Calu3 (cell line): ENCODE measurements at regions not wholly inside any gene's neighbourhood (a gene's known extent, or its start where the extent isn't known, plus 50 kb on each side); places are given as distances from the start of the nearest gene placed in this dataset.

Experiments used
- BruUV-seq: library from RNA; stranded (reverse); fragments of 400-500 nt; replicated peaks from 2 replicates; lab custom pipeline; 2021; lab: Mats Ljungman, UMichigan
- CTCF ChIA-PET: fragments of 300-600 bp; sonication (Branson Sonifier 250); formaldehyde crosslinking; loops from one replicate; lab custom pipeline; 2022; ENCODE audit warnings: antibody characterized with exemption; lab: Charles Lee
- DNase-seq: peaks from one replicate; pipeline ENCODE4 v3.0.0; 2022
- H3K27ac Mint-ChIP-seq: one replicate; pipeline ENCODE4 v1.8.0; 2022; ENCODE audit warnings: mixed read lengths; ENCODE audit not compliant: unreplicated experiment
- H3K27me3 Mint-ChIP-seq: one replicate; pipeline ENCODE4 v1.8.0; 2022; ENCODE audit warnings: mixed read lengths; ENCODE audit not compliant: unreplicated experiment
- H3K36me3 Mint-ChIP-seq: one replicate; pipeline ENCODE4 v1.8.0; 2022; ENCODE audit warnings: mild to moderate bottlenecking, moderate library complexity, mixed read lengths; ENCODE audit not compliant: insufficient read depth, unreplicated experiment
- H3K4me1 Mint-ChIP-seq: one replicate; pipeline ENCODE4 v1.8.0; 2022; ENCODE audit warnings: mild to moderate bottlenecking, low read depth, mixed read lengths; ENCODE audit not compliant: unreplicated experiment
- H3K4me3 Mint-ChIP-seq: one replicate; pipeline ENCODE4 v1.8.0; 2022; ENCODE audit warnings: mild to moderate bottlenecking, low read depth, moderate library complexity, mixed read lengths; ENCODE audit not compliant: unreplicated experiment
- H3K9me3 Mint-ChIP-seq: one replicate; pipeline ENCODE4 v1.8.0; 2022; ENCODE audit warnings: low read depth, mixed read lengths; ENCODE audit not compliant: unreplicated experiment
- intact Hi-C: fragments of 100-400 bp; cut with micrococcal nuclease; formaldehyde crosslinking; loops from one replicate; pipeline ENCODE4 v1.10.0; 2022; ENCODE audit not compliant: unreplicated experiment
- TF ChIP-seq, protein P1 (sequence below): fragments of 200-600 bp; IDR thresholded peaks from one replicate; pipeline ENCODE4 v1.8.0; 2022; ENCODE audit warnings: antibody characterized with exemption; ENCODE audit not compliant: unreplicated experiment

- H3K9me3 Mint-ChIP-seq, result no peaks in the 10 kb centered on the region
- TF ChIP-seq, protein P1, sequence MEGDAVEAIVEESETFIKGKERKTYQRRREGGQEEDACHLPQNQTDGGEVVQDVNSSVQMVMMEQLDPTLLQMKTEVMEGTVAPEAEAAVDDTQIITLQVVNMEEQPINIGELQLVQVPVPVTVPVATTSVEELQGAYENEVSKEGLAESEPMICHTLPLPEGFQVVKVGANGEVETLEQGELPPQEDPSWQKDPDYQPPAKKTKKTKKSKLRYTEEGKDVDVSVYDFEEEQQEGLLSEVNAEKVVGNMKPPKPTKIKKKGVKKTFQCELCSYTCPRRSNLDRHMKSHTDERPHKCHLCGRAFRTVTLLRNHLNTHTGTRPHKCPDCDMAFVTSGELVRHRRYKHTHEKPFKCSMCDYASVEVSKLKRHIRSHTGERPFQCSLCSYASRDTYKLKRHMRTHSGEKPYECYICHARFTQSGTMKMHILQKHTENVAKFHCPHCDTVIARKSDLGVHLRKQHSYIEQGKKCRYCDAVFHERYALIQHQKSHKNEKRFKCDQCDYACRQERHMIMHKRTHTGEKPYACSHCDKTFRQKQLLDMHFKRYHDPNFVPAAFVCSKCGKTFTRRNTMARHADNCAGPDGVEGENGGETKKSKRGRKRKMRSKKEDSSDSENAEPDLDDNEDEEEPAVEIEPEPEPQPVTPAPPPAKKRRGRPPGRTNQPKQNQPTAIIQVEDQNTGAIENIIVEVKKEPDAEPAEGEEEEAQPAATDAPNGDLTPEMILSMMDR, result no peak
- intact Hi-C loops, result no loop called here
- peaks cover 21% of the 10 kb centered on the region for H3K27me3 Mint-ChIP-seq
- no peak overlapping the region for H3K27ac Mint-ChIP-seq
- CTCF ChIA-PET, result no interaction called here
- no peaks in the 10 kb centered on the region for H3K4me1 Mint-ChIP-seq
- DNase-seq, result no peak
- BruUV-seq, result no TSS peak
- no peaks in the 10 kb centered on the region for H3K36me3 Mint-ChIP-seq
- no peak overlapping the region for H3K4me3 Mint-ChIP-seq
These were observed 116.7 kb downstream of the OLFM1 start for GRCh38 chr9:135204177-135204576.

- H3K36me3 Mint-ChIP-seq, result no peaks in the 10 kb centered on the region
- TF ChIP-seq, protein P1, result no peak
- H3K4me1 Mint-ChIP-seq, result no peaks in the 10 kb centered on the region
- CTCF ChIA-PET, result no interaction called here
- no peak for DNase-seq
- no TSS peak for BruUV-seq
- no peak overlapping the region for H3K27ac Mint-ChIP-seq
- peaks cover 32% of the 10 kb centered on the region for H3K27me3 Mint-ChIP-seq
- intact Hi-C loops, result no loop called here
- H3K4me3 Mint-ChIP-seq, result no peak overlapping the region
- no peaks in the 10 kb centered on the region for H3K9me3 Mint-ChIP-seq
These were observed 121.7 kb downstream of the OLFM1 start for GRCh38 chr9:135209136-135209535.

DNA sequence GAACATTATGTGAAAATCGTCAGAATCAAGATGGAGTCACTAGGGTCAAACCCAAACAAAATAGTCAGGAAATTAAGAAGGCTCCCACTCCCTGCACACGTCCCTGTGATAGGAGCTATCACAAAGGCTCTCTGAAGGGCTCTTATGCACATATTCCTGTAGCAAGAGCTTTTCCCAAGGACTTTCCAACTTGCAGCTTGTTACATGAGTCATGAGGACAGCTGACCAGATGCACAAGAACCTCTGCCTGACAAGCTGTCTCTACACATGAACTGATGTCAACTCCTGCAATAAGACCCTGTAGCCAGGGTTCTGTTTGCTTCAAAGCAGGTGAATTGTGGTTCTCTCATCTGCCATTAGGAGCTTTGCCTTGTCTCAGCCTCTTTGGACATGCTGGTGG lies 122.4 kb downstream of the OLFM1 start:
- Mint-ChIP-seq H3K36me3 (no peaks in the 10 kb centered on the region), H3K9me3 (no peaks in the 10 kb centered on the region), H3K27me3 (peaks cover 32% of the 10 kb centered on the region), H3K27ac (no peak overlapping the region), H3K4me1 (no peaks in the 10 kb centered on the region), H3K4me3 (no peak overlapping the region)
- DNase-seq, result no peak
- TF ChIP-seq, protein P1, result no peak
- BruUV-seq, result no TSS peak
- intact Hi-C loops, result no loop called here
- CTCF ChIA-PET, result no interaction called here

DNA sequence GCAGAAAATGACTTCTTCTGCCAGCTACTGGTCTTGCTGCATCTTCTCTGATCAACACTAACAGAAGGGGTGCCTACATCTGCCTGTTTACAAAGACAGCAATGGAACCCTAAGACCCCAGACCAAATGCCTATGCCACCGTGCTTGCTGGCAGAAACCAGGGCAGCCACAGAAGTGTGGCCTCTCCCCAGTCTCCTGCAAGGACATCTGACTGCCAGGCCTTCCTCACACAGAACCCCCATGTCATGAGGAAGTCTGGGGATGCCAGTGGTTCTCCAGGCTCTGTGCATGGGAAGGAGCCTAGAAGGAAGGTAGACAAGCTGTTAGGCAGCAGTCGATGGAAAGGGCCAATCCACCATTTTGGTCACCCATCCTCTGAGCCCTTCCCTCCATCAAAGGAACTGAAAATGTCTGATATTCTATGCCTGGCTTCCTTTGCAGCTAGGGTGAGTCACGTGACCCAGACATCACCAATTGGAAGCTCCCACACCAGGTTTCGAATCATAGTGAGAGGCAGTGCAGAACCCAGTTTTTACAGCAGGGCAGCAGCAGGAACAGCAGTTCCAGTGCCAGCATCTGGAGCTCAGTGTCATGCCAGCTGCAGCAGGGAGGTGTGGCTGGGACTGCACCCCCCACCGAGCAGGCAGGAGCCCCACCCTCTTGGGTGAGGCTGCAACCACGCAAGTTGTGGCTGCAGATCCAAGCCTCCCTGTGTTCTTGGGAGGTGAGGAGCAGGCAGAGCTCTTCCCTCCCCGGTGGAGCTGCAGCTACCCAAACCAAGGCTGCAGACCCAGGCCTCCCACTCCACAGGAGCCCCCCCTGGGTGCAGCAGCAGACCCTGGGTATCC lies 123.4 kb downstream of the OLFM1 start:
- BruUV-seq, result no TSS peak
- Mint-ChIP-seq H3K27me3 (peaks cover 28% of the 10 kb centered on the region), H3K4me1 (no peaks in the 10 kb centered on the region), H3K4me3 (no peak overlapping the region), H3K9me3 (no peaks in the 10 kb centered on the region), H3K27ac (no peak overlapping the region), H3K36me3 (no peaks in the 10 kb centered on the region)
- TF ChIP-seq, protein P1, result no peak
- CTCF ChIA-PET, result no interaction called here
- intact Hi-C loops, result no loop called here
- no peak for DNase-seq
